Ishikawa (cell line): ENCODE measurements at regions not wholly inside any gene's neighbourhood (a gene's known extent, or its start where the extent isn't known, plus 50 kb on each side); places are given as distances from the start of the nearest gene placed in this dataset.

Experiments
- EGR1 ChIP-seq: IDR thresholded peaks from 2 replicates; pipeline ENCODE4 v1.6.1; 2012
- NFIC ChIP-seq: IDR thresholded peaks from 2 replicates; pipeline ENCODE4 v1.6.1; 2012
- RAD21 ChIP-seq: IDR thresholded peaks from 2 replicates; pipeline ENCODE4 v1.6.1; 2012; ENCODE audit warnings: low read depth
- TF ChIP-seq, protein P1 (sequence below): IDR thresholded peaks from 2 replicates; pipeline ENCODE4 v1.6.1; 2012

DNA sequence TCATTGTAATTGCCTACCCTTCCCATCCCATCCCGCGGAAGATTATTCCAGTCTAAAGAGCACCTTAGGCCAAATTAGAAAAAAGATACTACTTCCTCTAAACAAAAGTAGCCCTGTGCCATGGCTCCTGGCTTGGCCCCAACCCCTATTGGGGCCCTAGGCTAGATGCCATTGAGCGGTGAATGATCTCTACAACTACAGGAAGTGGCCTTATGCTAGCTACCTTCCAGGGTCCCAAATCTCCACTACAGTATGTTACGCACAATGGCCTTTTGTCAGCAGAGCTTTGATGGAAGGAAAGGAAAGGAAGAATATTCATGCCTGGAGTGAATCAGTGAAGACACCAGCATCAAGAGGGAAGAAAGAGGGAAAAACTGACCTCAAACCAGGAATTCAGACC is 73.3 kb upstream of the OSMR start:
- TF ChIP-seq, protein P1, sequence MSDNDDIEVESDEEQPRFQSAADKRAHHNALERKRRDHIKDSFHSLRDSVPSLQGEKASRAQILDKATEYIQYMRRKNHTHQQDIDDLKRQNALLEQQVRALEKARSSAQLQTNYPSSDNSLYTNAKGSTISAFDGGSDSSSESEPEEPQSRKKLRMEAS: no peak
- TF ChIP-seq RAD21: no peak
- no peak for TF ChIP-seq NFIC
- TF ChIP-seq EGR1: no peak
